ENCODE measurements at regions not wholly inside any gene's neighbourhood (a gene's known extent, or its start where the extent isn't known, plus 50 kb on each side); places are given as distances from the start of the nearest gene placed in this dataset.

GRCh38 chr6:12560315-12560714 lies 156.3 kb upstream of the PHACTR1 start:
- FAIRE-seq (no peak), DNase-seq (ENCODE audit: low read depth) (no peak)
- no peaks in the 10 kb centered on the region for H3K27me3 Mint-ChIP-seq (ENCODE audit: low read depth, unreplicated experiment)
- H3K36me3 Mint-ChIP-seq (ENCODE audit: low read depth, unreplicated experiment), result no peaks in the 10 kb centered on the region
- no peaks in the 10 kb centered on the region for H3K36me3 ChIP-seq (ENCODE audit: insufficient read depth, low read length)
- no peak overlapping the region for H2AFZ ChIP-seq (ENCODE audit: low read depth, low read length)
- H3K4me1 ChIP-seq (ENCODE audit: insufficient read depth, low read length), result peaks cover 5% of the 10 kb centered on the region
- H3K27ac ChIP-seq (ENCODE audit: low read depth, low read length), result no peak overlapping the region
- H3K27me3 ChIP-seq (ENCODE audit: insufficient read depth, low read length), result no peaks in the 10 kb centered on the region
- TF ChIP-seq CTCF (IDR thresholded peaks at IDR 0.05; ENCODE audit: insufficient read depth, low read depth, low read length) (no peak), EZH2 (IDR thresholded peaks at IDR 0.05; ENCODE audit: insufficient read depth, low read length) (no peak)
- no peaks in the 10 kb centered on the region for H4K20me1 ChIP-seq (ENCODE audit: insufficient read depth, low read length)
- no peak overlapping the region for H3K27ac Mint-ChIP-seq (ENCODE audit: unreplicated experiment)
- peaks cover 4% of the 10 kb centered on the region for H3K4me1 Mint-ChIP-seq (ENCODE audit: low read depth, unreplicated experiment)
- no peaks in the 10 kb centered on the region for H3K79me2 ChIP-seq (ENCODE audit: insufficient read depth, low read length)
- no peaks in the 10 kb centered on the region for H3K9me3 ChIP-seq (ENCODE audit: insufficient read depth, low read depth, low read length)
- no peak overlapping the region for H3K4me2 ChIP-seq (ENCODE audit: low read length)
- H3K9me3 Mint-ChIP-seq (ENCODE audit: unreplicated experiment), result peaks cover 7% of the 10 kb centered on the region
- no peak overlapping the region for H3K4me3 Mint-ChIP-seq (ENCODE audit: unreplicated experiment)
- no peak overlapping the region for H3K4me3 ChIP-seq (ENCODE audit: insufficient read depth, low read depth, low read length)
- H3K9ac ChIP-seq (ENCODE audit: low read length), result no peak overlapping the region

GRCh38 chr6:12566618-12567123 lies 149.9 kb upstream of the PHACTR1 start:
- Histone ChIP-seq H3K27me3 (ENCODE audit: insufficient read depth, low read length) (no peaks in the 10 kb centered on the region), H2AFZ (ENCODE audit: low read depth, low read length) (no peak overlapping the region), H4K20me1 (ENCODE audit: insufficient read depth, low read length) (no peaks in the 10 kb centered on the region), H3K27ac (ENCODE audit: low read depth, low read length) (no peak overlapping the region), H3K36me3 (ENCODE audit: insufficient read depth, low read length) (no peaks in the 10 kb centered on the region), H3K79me2 (ENCODE audit: insufficient read depth, low read length) (no peaks in the 10 kb centered on the region), H3K4me2 (ENCODE audit: low read length) (no peak overlapping the region), H3K4me1 (ENCODE audit: insufficient read depth, low read length) (no peaks in the 10 kb centered on the region), H3K4me3 (ENCODE audit: insufficient read depth, low read depth, low read length) (no peak overlapping the region), H3K9ac (ENCODE audit: low read length) (no peak overlapping the region), H3K9me3 (ENCODE audit: insufficient read depth, low read depth, low read length) (no peaks in the 10 kb centered on the region)
- no peak for TF ChIP-seq CTCF (IDR thresholded peaks at IDR 0.05; ENCODE audit: insufficient read depth, low read depth, low read length)
- no peak for TF ChIP-seq EZH2 (IDR thresholded peaks at IDR 0.05; ENCODE audit: insufficient read depth, low read length)
- Mint-ChIP-seq H3K27me3 (ENCODE audit: low read depth, unreplicated experiment) (no peaks in the 10 kb centered on the region), H3K4me3 (ENCODE audit: unreplicated experiment) (no peak overlapping the region), H3K9me3 (ENCODE audit: unreplicated experiment) (peaks cover 4% of the 10 kb centered on the region), H3K4me1 (ENCODE audit: low read depth, unreplicated experiment) (no peaks in the 10 kb centered on the region), H3K36me3 (ENCODE audit: low read depth, unreplicated experiment) (no peaks in the 10 kb centered on the region), H3K27ac (ENCODE audit: unreplicated experiment) (no peak overlapping the region)
- no peak for FAIRE-seq
- no peak for DNase-seq (ENCODE audit: low read depth)

GRCh38 chr6:12567682-12568081 lies 148.9 kb upstream of the PHACTR1 start:
- Histone ChIP-seq H3K9me3 (ENCODE audit: insufficient read depth, low read depth, low read length) (no peaks in the 10 kb centered on the region), H3K27me3 (ENCODE audit: insufficient read depth, low read length) (no peaks in the 10 kb centered on the region), H3K27ac (ENCODE audit: low read depth, low read length) (no peak overlapping the region), H3K4me2 (ENCODE audit: low read length) (no peak overlapping the region), H3K9ac (ENCODE audit: low read length) (no peak overlapping the region), H3K4me1 (ENCODE audit: insufficient read depth, low read length) (peaks cover 2% of the 10 kb centered on the region), H2AFZ (ENCODE audit: low read depth, low read length) (no peak overlapping the region), H4K20me1 (ENCODE audit: insufficient read depth, low read length) (no peaks in the 10 kb centered on the region), H3K79me2 (ENCODE audit: insufficient read depth, low read length) (no peaks in the 10 kb centered on the region), H3K36me3 (ENCODE audit: insufficient read depth, low read length) (no peaks in the 10 kb centered on the region), H3K4me3 (ENCODE audit: insufficient read depth, low read depth, low read length) (no peak overlapping the region)
- Mint-ChIP-seq H3K9me3 (ENCODE audit: unreplicated experiment) (peaks cover under 1% of the 10 kb centered on the region), H3K4me3 (ENCODE audit: unreplicated experiment) (no peak overlapping the region), H3K27me3 (ENCODE audit: low read depth, unreplicated experiment) (no peaks in the 10 kb centered on the region), H3K4me1 (ENCODE audit: low read depth, unreplicated experiment) (no peaks in the 10 kb centered on the region), H3K27ac (ENCODE audit: unreplicated experiment) (no peak overlapping the region), H3K36me3 (ENCODE audit: low read depth, unreplicated experiment) (no peaks in the 10 kb centered on the region)
- DNase-seq (ENCODE audit: low read depth), result no peak
- TF ChIP-seq EZH2 (IDR thresholded peaks at IDR 0.05; ENCODE audit: insufficient read depth, low read length) (no peak), CTCF (IDR thresholded peaks at IDR 0.05; ENCODE audit: insufficient read depth, low read depth, low read length) (no peak)
- no peak for FAIRE-seq

Data from astrocyte (in vitro differentiated cells and primary cell).